HepG2 (cell line): ENCODE measurements at regions not wholly inside any gene's neighbourhood (a gene's known extent, or its start where the extent isn't known, plus 50 kb on each side); places are given as distances from the start of the nearest gene placed in this dataset.

ENCODE experiments used
- ETV5 ChIP-seq: IDR thresholded peaks from 2 replicates; pipeline ENCODE4 v1.6.1; 2018; ENCODE audit warnings: missing biosample characterization, missing genetic modification reagents, inconsistent platforms, borderline replicate concordance
- MYNN ChIP-seq: sonication (generic); formaldehyde crosslinking; IDR thresholded peaks from 2 replicates; pipeline ENCODE4 v1.4.0; 2020; ENCODE audit warnings: mild to moderate bottlenecking, low read depth, missing genetic modification reagents
- TBL1XR1 ChIP-seq: fragments of 150-350 bp; IDR thresholded peaks from 2 replicates; pipeline ENCODE4 v1.6.1; 2014; ENCODE audit warnings: borderline replicate concordance, low read length; ENCODE audit not compliant: partially characterized antibody
- TEAD2 ChIP-seq: sonication (generic); formaldehyde crosslinking; IDR thresholded peaks from 2 replicates; pipeline ENCODE4 v1.9.0; 2021; ENCODE audit warnings: missing genetic modification reagents
- ZKSCAN1 ChIP-seq: fragments of 150-350 bp; IDR thresholded peaks from 2 replicates; pipeline ENCODE4 v1.6.1; 2014; ENCODE audit warnings: low read length
- ZNF546 ChIP-seq: sonication (generic); formaldehyde crosslinking; conservative IDR thresholded peaks from 2 replicates; pipeline ENCODE4 v1.8.1; 2023; ENCODE audit warnings: mild to moderate bottlenecking, missing genetic modification reagents
- TF ChIP-seq, protein P1 (sequence below): sonication (generic); formaldehyde crosslinking; IDR thresholded peaks from 2 replicates; pipeline ENCODE4 v1.4.0; 2020; ENCODE audit warnings: missing genetic modification reagents
- TF ChIP-seq, protein P2 (sequence below): sonication (generic); formaldehyde crosslinking; IDR thresholded peaks from 2 replicates; pipeline ENCODE4 v1.9.0; 2022; ENCODE audit warnings: low read depth, missing genetic modification reagents
- TF ChIP-seq, protein P3 (sequence below): IDR thresholded peaks from 2 replicates; pipeline ENCODE4 v1.6.1; 2018; ENCODE audit warnings: missing genetic modification reagents, mild to moderate bottlenecking, missing compliant biosample characterization
- TF ChIP-seq, protein P4 (sequence below): sonication (generic); formaldehyde crosslinking; conservative IDR thresholded peaks from 2 replicates; pipeline ENCODE4 v1.4.0; 2020; ENCODE audit warnings: missing genetic modification reagents
- TF ChIP-seq, protein P5 (sequence below): sonication (generic); formaldehyde crosslinking; IDR thresholded peaks from 2 replicates; pipeline ENCODE4 v1.5.1; 2020; ENCODE audit warnings: mild to moderate bottlenecking, moderate library complexity, missing genetic modification reagents
- TF ChIP-seq, protein P6 (sequence below): sonication (generic); formaldehyde crosslinking; IDR thresholded peaks from 2 replicates; pipeline ENCODE4 v1.4.0; 2020; ENCODE audit warnings: missing genetic modification reagents, mild to moderate bottlenecking, borderline replicate concordance

DNA sequence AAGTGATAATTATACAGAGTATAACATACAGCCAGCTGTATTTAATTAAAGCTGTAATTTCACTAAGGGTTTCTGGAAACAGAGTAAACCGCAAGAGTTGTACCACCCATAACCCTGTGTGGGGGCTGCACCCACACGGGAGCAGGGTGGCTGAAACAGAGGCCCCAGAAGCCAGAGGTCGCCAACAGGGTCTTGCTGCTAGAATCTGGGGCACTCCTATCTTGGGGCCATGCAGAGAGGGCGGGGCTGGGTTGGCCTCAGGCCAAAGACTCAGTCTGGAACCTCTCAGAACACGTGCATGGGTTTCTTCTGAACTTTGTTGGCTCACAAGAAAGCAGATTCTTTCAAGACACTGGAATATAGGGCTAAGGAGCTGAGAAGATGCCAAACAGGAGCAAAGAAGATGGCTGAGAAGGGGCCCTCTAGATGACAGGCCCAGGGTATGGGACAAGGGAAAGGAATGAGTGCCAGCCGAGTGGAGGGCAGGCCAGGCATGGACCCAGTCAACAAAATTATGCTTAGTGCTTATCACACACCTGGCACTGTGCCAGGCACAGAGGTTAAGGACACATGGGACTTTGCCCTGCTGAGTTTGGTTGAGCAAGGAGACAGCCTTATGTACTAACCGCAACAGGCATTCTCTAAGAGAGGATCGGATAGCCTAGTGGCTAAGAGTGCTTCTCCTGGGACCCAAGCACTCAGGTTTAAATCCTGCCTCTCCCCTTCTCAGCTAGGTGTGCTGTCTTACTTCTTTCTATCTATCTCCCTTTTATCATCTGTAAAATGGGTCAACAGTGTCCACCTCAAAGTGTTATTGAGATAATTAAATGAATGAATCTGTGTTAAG, 96.6 kb upstream of the FOXP4 start (continued):
- TF ChIP-seq, protein P1, sequence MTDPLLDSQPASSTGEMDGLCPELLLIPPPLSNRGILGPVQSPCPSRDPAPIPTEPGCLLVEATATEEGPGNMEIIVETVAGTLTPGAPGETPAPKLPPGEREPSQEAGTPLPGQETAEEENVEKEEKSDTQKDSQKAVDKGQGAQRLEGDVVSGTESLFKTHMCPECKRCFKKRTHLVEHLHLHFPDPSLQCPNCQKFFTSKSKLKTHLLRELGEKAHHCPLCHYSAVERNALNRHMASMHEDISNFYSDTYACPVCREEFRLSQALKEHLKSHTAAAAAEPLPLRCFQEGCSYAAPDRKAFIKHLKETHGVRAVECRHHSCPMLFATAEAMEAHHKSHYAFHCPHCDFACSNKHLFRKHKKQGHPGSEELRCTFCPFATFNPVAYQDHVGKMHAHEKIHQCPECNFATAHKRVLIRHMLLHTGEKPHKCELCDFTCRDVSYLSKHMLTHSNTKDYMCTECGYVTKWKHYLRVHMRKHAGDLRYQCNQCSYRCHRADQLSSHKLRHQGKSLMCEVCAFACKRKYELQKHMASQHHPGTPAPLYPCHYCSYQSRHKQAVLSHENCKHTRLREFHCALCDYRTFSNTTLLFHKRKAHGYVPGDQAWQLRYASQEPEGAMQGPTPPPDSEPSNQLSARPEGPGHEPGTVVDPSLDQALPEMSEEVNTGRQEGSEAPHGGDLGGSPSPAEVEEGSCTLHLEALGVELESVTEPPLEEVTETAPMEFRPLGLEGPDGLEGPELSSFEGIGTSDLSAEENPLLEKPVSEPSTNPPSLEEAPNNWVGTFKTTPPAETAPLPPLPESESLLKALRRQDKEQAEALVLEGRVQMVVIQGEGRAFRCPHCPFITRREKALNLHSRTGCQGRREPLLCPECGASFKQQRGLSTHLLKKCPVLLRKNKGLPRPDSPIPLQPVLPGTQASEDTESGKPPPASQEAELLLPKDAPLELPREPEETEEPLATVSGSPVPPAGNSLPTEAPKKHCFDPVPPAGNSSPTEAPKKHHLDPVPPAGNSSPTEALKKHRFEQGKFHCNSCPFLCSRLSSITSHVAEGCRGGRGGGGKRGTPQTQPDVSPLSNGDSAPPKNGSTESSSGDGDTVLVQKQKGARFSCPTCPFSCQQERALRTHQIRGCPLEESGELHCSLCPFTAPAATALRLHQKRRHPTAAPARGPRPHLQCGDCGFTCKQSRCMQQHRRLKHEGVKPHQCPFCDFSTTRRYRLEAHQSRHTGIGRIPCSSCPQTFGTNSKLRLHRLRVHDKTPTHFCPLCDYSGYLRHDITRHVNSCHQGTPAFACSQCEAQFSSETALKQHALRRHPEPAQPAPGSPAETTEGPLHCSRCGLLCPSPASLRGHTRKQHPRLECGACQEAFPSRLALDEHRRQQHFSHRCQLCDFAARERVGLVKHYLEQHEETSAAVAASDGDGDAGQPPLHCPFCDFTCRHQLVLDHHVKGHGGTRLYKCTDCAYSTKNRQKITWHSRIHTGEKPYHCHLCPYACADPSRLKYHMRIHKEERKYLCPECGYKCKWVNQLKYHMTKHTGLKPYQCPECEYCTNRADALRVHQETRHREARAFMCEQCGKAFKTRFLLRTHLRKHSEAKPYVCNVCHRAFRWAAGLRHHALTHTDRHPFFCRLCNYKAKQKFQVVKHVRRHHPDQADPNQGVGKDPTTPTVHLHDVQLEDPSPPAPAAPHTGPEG = no peak
- TF ChIP-seq ZKSCAN1 = no peak
- TF ChIP-seq, protein P2, sequence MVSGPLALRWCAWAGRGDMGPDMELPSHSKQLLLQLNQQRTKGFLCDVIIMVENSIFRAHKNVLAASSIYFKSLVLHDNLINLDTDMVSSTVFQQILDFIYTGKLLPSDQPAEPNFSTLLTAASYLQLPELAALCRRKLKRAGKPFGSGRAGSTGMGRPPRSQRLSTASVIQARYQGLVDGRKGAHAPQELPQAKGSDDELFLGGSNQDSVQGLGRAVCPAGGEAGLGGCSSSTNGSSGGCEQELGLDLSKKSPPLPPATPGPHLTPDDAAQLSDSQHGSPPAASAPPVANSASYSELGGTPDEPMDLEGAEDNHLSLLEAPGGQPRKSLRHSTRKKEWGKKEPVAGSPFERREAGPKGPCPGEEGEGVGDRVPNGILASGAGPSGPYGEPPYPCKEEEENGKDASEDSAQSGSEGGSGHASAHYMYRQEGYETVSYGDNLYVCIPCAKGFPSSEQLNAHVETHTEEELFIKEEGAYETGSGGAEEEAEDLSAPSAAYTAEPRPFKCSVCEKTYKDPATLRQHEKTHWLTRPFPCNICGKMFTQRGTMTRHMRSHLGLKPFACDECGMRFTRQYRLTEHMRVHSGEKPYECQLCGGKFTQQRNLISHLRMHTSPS = peak; percentile 86
- TF ChIP-seq, protein P3, sequence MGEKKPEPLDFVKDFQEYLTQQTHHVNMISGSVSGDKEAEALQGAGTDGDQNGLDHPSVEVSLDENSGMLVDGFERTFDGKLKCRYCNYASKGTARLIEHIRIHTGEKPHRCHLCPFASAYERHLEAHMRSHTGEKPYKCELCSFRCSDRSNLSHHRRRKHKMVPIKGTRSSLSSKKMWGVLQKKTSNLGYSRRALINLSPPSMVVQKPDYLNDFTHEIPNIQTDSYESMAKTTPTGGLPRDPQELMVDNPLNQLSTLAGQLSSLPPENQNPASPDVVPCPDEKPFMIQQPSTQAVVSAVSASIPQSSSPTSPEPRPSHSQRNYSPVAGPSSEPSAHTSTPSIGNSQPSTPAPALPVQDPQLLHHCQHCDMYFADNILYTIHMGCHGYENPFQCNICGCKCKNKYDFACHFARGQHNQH = peak; percentile 70; the same call in 1 of the 2 replicates
- TF ChIP-seq, protein P4, sequence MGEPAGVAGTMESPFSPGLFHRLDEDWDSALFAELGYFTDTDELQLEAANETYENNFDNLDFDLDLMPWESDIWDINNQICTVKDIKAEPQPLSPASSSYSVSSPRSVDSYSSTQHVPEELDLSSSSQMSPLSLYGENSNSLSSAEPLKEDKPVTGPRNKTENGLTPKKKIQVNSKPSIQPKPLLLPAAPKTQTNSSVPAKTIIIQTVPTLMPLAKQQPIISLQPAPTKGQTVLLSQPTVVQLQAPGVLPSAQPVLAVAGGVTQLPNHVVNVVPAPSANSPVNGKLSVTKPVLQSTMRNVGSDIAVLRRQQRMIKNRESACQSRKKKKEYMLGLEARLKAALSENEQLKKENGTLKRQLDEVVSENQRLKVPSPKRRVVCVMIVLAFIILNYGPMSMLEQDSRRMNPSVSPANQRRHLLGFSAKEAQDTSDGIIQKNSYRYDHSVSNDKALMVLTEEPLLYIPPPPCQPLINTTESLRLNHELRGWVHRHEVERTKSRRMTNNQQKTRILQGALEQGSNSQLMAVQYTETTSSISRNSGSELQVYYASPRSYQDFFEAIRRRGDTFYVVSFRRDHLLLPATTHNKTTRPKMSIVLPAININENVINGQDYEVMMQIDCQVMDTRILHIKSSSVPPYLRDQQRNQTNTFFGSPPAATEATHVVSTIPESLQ (CRISPR knock-in tag) = no peak
- TF ChIP-seq, protein P5, sequence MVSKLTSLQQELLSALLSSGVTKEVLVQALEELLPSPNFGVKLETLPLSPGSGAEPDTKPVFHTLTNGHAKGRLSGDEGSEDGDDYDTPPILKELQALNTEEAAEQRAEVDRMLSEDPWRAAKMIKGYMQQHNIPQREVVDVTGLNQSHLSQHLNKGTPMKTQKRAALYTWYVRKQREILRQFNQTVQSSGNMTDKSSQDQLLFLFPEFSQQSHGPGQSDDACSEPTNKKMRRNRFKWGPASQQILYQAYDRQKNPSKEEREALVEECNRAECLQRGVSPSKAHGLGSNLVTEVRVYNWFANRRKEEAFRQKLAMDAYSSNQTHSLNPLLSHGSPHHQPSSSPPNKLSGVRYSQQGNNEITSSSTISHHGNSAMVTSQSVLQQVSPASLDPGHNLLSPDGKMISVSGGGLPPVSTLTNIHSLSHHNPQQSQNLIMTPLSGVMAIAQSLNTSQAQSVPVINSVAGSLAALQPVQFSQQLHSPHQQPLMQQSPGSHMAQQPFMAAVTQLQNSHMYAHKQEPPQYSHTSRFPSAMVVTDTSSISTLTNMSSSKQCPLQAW = no peak
- TF ChIP-seq ZNF546 (CRISPR knock-in tag) = no peak
- TF ChIP-seq, protein P6, sequence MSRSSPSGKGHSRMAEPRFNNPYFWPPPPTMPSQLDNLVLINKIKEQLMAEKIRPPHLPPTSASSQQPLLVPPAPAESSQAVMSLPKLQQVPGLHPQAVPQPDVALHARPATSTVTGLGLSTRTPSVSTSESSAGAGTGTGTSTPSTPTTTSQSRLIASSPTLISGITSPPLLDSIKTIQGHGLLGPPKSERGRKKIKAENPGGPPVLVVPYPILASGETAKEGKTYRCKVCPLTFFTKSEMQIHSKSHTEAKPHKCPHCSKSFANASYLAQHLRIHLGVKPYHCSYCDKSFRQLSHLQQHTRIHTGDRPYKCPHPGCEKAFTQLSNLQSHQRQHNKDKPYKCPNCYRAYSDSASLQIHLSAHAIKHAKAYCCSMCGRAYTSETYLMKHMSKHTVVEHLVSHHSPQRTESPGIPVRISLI (CRISPR knock-in tag) = no peak
- peak; percentile 34 for TF ChIP-seq TBL1XR1
- no peak for TF ChIP-seq TEAD2 (CRISPR knock-in tag)
- TF ChIP-seq MYNN (CRISPR knock-in tag) = peak; percentile 67; the same call in 1 of the 2 replicates
- TF ChIP-seq ETV5 (CRISPR knock-in tag) = no peak
